ENCODE measurements at regions not wholly inside any gene's neighbourhood (a gene's known extent, or its start where the extent isn't known, plus 50 kb on each side); places are given as distances from the start of the nearest gene placed in this dataset.
"Not testable (repeated sequence)": the region's sequence is repeated elsewhere in the genome, so short reads cannot be mapped to it uniquely, and the experiment has no call there.

DNA sequence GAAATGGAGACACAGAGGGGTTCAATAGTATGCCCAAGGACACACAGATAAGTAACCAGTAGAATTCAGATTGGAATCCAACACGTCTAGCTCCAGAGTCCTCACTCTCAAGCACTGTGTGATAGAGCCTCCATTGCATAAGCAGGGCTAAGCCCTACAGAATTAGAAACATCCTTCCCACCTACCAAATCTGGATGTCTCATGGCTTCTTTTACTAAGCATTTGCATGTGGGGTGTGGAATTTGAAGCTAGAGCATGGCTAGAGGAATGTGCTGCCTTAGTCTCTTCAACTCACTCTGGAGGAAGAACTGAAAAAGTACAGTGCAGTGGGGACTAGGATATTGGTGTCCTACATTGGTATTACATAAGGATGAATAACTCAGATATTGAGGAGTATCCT lies 119.4 kb downstream of the MFAP3L start:
- H3K4me1 Mint-ChIP-seq = no peaks in the 10 kb centered on the region
- ATAC-seq (ENCODE audit: low read depth in 2 of 2) = no peak
- DNase-seq = no peak
- no peak overlapping the region for H3K4me3 ChIP-seq (ENCODE audit: low read depth, low read length)
- no peaks in the 10 kb centered on the region for H3K4me1 ChIP-seq (ENCODE audit: control insufficient read depth, insufficient read depth, low read length, poor library complexity, severe bottlenecking)
- no peaks in the 10 kb centered on the region for H3K36me3 ChIP-seq (ENCODE audit: control insufficient read depth, insufficient read depth, low read length)
- H3K9me3 ChIP-seq (ENCODE audit: control insufficient read depth in 2 of 2, low read length in 2 of 2) = no peaks in the 10 kb centered on the region
- no peak overlapping the region for H3K27ac ChIP-seq (ENCODE audit: insufficient read depth, low read length, poor library complexity, severe bottlenecking)
- peaks cover 6% of the 10 kb centered on the region for H3K27me3 Mint-ChIP-seq
- H3K27me3 ChIP-seq (ENCODE audit: control insufficient read depth, insufficient read depth, low read length) = no peaks in the 10 kb centered on the region
- peaks cover 0 to 6% (median 0%) of the 10 kb centered on the region in 7 donors for H3K9me3 Mint-ChIP-seq
- H3K36me3 Mint-ChIP-seq = no peaks in the 10 kb centered on the region
- H3K4me3 Mint-ChIP-seq = no peak overlapping the region
- H3K27ac Mint-ChIP-seq = no peak overlapping the region

DNA sequence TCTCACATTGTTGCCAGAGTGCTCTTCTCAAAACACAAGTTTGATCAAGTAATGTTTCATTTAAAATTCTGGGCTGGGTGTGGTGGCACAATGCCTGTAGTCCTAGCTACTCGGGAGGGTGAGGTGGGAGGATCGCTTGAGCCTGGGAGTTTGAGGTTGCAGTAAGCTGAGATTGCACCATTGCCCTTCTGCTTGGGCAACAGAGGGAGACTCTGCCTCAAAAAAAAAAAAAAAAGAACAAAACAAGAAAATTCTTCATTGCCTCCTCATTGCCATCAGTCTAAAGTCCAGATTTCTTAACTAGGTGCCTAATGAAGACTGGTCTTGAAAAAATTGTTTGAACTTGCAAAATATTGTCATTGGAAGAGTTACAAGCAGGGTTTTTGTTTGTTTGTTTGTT lies 120.1 kb downstream of the MFAP3L start:
- no peak overlapping the region for H3K27ac ChIP-seq (ENCODE audit: insufficient read depth, low read length, poor library complexity, severe bottlenecking)
- Mint-ChIP-seq H3K27ac (no peak overlapping the region), H3K36me3 (no peaks in the 10 kb centered on the region), H3K27me3 (peaks cover 6% of the 10 kb centered on the region), H3K9me3 (peaks cover 0 to 6% (median 0%) of the 10 kb centered on the region in 7 donors), H3K4me3 (no peak overlapping the region), H3K4me1 (no peaks in the 10 kb centered on the region)
- H3K4me3 ChIP-seq (ENCODE audit: low read depth, low read length) = no peak overlapping the region
- ATAC-seq (ENCODE audit: low read depth in 2 of 2) (no peak), DNase-seq (no peak)
- H3K27me3 ChIP-seq (ENCODE audit: control insufficient read depth, insufficient read depth, low read length) = no peaks in the 10 kb centered on the region
- H3K36me3 ChIP-seq (ENCODE audit: control insufficient read depth, insufficient read depth, low read length) = no peaks in the 10 kb centered on the region
- no peaks in the 10 kb centered on the region for H3K9me3 ChIP-seq (ENCODE audit: control insufficient read depth in 2 of 2, low read length in 2 of 2)
- H3K4me1 ChIP-seq (ENCODE audit: control insufficient read depth, insufficient read depth, low read length, poor library complexity, severe bottlenecking) = no peaks in the 10 kb centered on the region

DNA sequence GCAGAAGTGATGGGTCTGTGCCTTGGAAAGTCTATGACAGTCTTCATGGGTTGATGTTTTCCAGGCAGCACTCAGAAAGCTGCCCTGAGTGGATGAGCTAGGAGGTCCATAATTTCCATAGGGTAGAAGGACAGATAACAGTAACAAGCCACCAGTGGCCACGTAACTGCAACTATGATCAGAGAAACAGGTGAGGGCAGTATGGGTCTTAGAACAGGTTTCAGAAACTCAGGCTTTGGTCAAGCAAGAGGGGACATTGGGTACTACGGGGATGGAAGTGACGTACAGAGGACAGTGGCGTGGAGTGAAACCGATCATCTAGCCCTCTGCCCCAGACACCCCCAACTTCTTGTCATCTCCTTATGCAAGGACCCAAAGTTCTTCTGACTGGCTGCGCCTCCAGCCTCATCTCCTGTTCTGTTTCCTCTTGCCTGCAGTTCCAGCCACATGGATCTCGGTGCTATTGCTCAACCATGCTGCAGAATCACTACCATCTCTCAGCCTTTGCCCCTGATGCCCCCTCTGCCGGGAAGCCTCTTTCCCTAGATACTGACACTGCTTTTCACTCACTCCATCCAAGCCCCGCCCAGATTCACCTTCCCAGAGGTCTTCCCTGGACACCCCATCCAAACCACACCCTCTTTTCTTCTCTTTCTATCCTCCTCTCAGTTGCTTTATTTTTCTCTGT lies 123.4 kb downstream of the MFAP3L start:
- no peaks in the 10 kb centered on the region for H3K4me1 Mint-ChIP-seq
- H3K4me3 Mint-ChIP-seq = no peak overlapping the region
- H3K36me3 Mint-ChIP-seq = no peaks in the 10 kb centered on the region
- H3K4me1 ChIP-seq (ENCODE audit: control insufficient read depth, insufficient read depth, low read length, poor library complexity, severe bottlenecking) = no peaks in the 10 kb centered on the region
- ATAC-seq (ENCODE audit: low read depth in 2 of 2) (no peak), DNase-seq (no peak)
- H3K27ac Mint-ChIP-seq = no peak overlapping the region
- H3K27me3 Mint-ChIP-seq = no peaks in the 10 kb centered on the region
- H3K9me3 ChIP-seq (ENCODE audit: control insufficient read depth in 2 of 2, low read length in 2 of 2) = no peaks in the 10 kb centered on the region
- no peak overlapping the region for H3K4me3 ChIP-seq (ENCODE audit: low read depth, low read length)
- no peaks in the 10 kb centered on the region for H3K36me3 ChIP-seq (ENCODE audit: control insufficient read depth, insufficient read depth, low read length)
- H3K27ac ChIP-seq (ENCODE audit: insufficient read depth, low read length, poor library complexity, severe bottlenecking) = no peak overlapping the region
- H3K27me3 ChIP-seq (ENCODE audit: control insufficient read depth, insufficient read depth, low read length) = no peaks in the 10 kb centered on the region
- H3K9me3 Mint-ChIP-seq = peaks cover 0 to 4% (median 0%) of the 10 kb centered on the region in 7 donors

DNA sequence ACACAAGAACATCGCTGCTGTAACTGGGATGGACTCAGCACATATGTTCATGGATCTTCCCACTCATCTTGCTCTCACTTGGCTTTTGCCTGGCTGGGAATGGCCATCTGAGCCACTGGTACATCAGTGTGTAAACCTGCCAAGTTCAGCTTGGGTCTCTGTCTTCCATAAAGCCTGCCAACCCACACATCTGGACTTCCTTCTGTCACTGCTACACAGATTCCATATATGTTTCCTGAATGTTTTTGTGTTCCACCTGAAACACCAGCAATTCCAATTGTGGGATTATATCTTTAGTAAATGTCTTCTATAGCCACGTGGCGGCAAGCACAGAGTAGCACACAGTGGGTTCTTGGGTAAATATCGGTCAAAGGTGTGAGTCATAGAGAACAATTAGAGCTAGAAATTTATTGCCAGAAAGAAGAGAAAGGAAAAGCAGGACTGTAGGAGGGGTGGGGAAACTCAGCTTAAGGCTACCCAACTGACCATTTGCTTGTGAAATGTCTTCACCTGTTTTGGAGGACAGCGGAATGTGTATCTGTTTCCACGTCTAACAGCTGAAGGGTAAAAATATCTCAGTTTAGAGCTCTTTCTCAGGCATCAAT lies 125.9 kb downstream of the MFAP3L start:
- H3K4me3 ChIP-seq (ENCODE audit: low read depth, low read length) = no peak overlapping the region
- H3K36me3 ChIP-seq (ENCODE audit: control insufficient read depth, insufficient read depth, low read length) = no peaks in the 10 kb centered on the region
- H3K27ac ChIP-seq (ENCODE audit: insufficient read depth, low read length, poor library complexity, severe bottlenecking) = no peak overlapping the region
- H3K27me3 ChIP-seq (ENCODE audit: control insufficient read depth, insufficient read depth, low read length) = no peaks in the 10 kb centered on the region
- H3K4me1 ChIP-seq (ENCODE audit: control insufficient read depth, insufficient read depth, low read length, poor library complexity, severe bottlenecking) = no peaks in the 10 kb centered on the region
- no peaks in the 10 kb centered on the region for H3K9me3 ChIP-seq (ENCODE audit: control insufficient read depth in 2 of 2, low read length in 2 of 2)
- H3K4me1 Mint-ChIP-seq = no peaks in the 10 kb centered on the region
- peaks cover 0 to 4% (median 0%) of the 10 kb centered on the region in 7 donors for H3K9me3 Mint-ChIP-seq
- no peaks in the 10 kb centered on the region for H3K27me3 Mint-ChIP-seq
- ATAC-seq (ENCODE audit: low read depth in 2 of 2) (no peak), DNase-seq (no peak)
- no peaks in the 10 kb centered on the region for H3K36me3 Mint-ChIP-seq
- no peak overlapping the region for H3K27ac Mint-ChIP-seq
- H3K4me3 Mint-ChIP-seq = no peak overlapping the region

DNA sequence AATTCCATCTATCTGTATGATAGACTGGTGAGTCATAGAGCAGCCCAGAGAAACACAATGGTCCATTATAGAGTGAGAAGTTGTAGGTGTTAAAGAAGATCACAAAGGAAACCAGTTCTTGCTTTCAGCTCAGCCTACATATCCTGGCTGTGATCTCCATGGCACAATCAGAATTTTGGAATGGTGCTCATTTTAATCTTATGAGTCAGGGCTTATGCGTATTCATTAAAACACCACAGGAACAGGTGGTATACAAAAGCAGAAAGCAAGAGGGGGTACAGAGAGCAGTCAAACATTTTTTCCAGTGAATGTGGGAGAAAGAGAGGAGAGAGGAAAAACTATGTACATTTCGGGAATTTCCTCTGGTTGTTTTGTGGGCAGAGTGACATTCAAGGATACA lies 126.9 kb downstream of the MFAP3L start:
- Mint-ChIP-seq H3K27me3 (no peaks in the 10 kb centered on the region), H3K4me1 (no peaks in the 10 kb centered on the region), H3K9me3 (peaks cover 0 to 4% (median 0%) of the 10 kb centered on the region in 7 donors), H3K4me3 (no peak overlapping the region), H3K36me3 (no peaks in the 10 kb centered on the region), H3K27ac (no peak overlapping the region)
- no peak for DNase-seq
- H3K27ac ChIP-seq (ENCODE audit: insufficient read depth, low read length, poor library complexity, severe bottlenecking) = no peak overlapping the region
- H3K9me3 ChIP-seq (ENCODE audit: control insufficient read depth in 2 of 2, low read length in 2 of 2) = no peaks in the 10 kb centered on the region
- ATAC-seq (ENCODE audit: low read depth in 2 of 2) = no peak
- no peaks in the 10 kb centered on the region for H3K4me1 ChIP-seq (ENCODE audit: control insufficient read depth, insufficient read depth, low read length, poor library complexity, severe bottlenecking)
- H3K4me3 ChIP-seq (ENCODE audit: low read depth, low read length) = no peak overlapping the region
- H3K36me3 ChIP-seq (ENCODE audit: control insufficient read depth, insufficient read depth, low read length) = no peaks in the 10 kb centered on the region
- no peaks in the 10 kb centered on the region for H3K27me3 ChIP-seq (ENCODE audit: control insufficient read depth, insufficient read depth, low read length)

DNA sequence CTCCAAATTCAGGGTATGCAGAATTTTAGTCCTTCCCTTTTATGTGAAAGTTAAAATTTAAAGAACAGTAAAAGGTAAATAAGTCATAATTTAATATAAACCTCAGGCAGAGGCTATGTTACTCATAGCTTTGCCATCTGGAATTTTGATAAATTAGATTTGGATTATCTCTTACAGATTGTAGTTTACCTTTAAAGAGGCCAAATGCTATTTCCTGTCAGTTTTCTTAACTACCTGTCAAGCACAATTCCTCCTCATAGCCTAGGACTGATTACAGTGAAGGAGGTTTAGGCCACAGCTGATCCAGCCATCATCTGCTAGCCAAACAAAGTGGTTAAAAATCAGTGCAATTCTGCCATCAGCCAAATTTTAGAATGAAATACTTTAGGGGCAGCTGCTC lies 128.1 kb downstream of the MFAP3L start:
- H3K27ac ChIP-seq (ENCODE audit: insufficient read depth, low read length, poor library complexity, severe bottlenecking) = no peak overlapping the region
- H3K4me1 ChIP-seq (ENCODE audit: control insufficient read depth, insufficient read depth, low read length, poor library complexity, severe bottlenecking) = no peaks in the 10 kb centered on the region
- no peaks in the 10 kb centered on the region for H3K27me3 Mint-ChIP-seq
- H3K4me3 ChIP-seq (ENCODE audit: low read depth, low read length) = no peak overlapping the region
- no peaks in the 10 kb centered on the region for H3K4me1 Mint-ChIP-seq
- H3K27ac Mint-ChIP-seq = no peak overlapping the region
- no peak for DNase-seq
- H3K27me3 ChIP-seq (ENCODE audit: control insufficient read depth, insufficient read depth, low read length) = no peaks in the 10 kb centered on the region
- no peak overlapping the region for H3K4me3 Mint-ChIP-seq
- peaks cover 0 to 3% (median 0%) of the 10 kb centered on the region in 7 donors for H3K9me3 Mint-ChIP-seq
- no peaks in the 10 kb centered on the region for H3K36me3 ChIP-seq (ENCODE audit: control insufficient read depth, insufficient read depth, low read length)
- ATAC-seq (ENCODE audit: low read depth in 2 of 2) = no peak
- H3K9me3 ChIP-seq (ENCODE audit: control insufficient read depth in 2 of 2, low read length in 2 of 2) = no peaks in the 10 kb centered on the region
- no peaks in the 10 kb centered on the region for H3K36me3 Mint-ChIP-seq

DNA sequence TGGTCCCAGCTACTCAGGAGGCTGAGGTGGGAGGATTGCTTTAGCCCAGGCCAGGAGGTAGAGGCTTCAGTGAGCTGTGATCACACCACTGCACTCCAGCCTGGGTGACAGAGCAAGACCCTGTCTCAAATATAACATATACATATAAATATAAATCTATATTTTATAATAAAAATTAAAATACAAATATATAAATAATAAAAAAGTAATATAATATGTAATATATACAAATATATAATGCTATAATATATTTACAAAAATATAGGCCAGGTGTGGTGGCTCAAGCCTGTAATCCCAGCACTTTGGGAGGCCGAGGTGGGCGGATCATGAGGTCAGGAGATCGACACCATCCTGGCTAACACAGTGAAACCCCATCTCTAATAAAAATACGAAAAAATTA lies 131.4 kb downstream of the MFAP3L start:
- H3K9me3 ChIP-seq (ENCODE audit: control insufficient read depth in 2 of 2, low read length in 2 of 2); H3K27ac ChIP-seq (ENCODE audit: insufficient read depth, low read length, poor library complexity, severe bottlenecking); H3K4me3 Mint-ChIP-seq; H3K36me3 ChIP-seq (ENCODE audit: control insufficient read depth, insufficient read depth, low read length); DNase-seq; H3K27me3 ChIP-seq (ENCODE audit: control insufficient read depth, insufficient read depth, low read length); H3K4me1 Mint-ChIP-seq; H3K4me3 ChIP-seq (ENCODE audit: low read depth, low read length); H3K36me3 Mint-ChIP-seq; H3K27me3 Mint-ChIP-seq; ATAC-seq (ENCODE audit: low read depth in 2 of 2); H3K27ac Mint-ChIP-seq; H3K4me1 ChIP-seq (ENCODE audit: control insufficient read depth, insufficient read depth, low read length, poor library complexity, severe bottlenecking); H3K9me3 Mint-ChIP-seq: not testable (repeated sequence)

DNA sequence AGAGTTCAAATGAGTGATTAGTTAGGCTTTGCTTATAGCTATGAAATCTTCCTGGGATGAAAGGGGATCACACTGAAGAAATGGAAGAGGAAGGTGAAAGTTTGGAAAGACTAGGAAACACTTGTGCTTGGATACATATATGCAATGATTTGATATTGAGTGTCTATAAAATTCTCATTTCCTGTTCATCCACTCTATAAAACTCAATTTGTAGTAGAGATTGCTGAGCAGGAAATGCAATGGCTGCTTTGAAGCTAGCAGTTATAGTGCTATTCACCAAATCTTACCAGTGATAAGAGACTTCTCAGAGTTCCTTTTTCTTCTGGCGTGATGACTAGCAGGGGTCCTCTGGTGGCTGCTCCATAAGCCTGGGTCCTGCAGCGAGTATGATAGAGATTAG lies 128.1 kb upstream of the HPF1 start:
- no peaks in the 10 kb centered on the region for H3K36me3 Mint-ChIP-seq
- Histone ChIP-seq H3K27ac (ENCODE audit: insufficient read depth, low read length, poor library complexity, severe bottlenecking) (no peak overlapping the region), H3K4me1 (ENCODE audit: control insufficient read depth, insufficient read depth, low read length, poor library complexity, severe bottlenecking) (no peaks in the 10 kb centered on the region), H3K27me3 (ENCODE audit: control insufficient read depth, insufficient read depth, low read length) (no peaks in the 10 kb centered on the region), H3K36me3 (ENCODE audit: control insufficient read depth, insufficient read depth, low read length) (no peaks in the 10 kb centered on the region), H3K9me3 (ENCODE audit: control insufficient read depth in 2 of 2, low read length in 2 of 2) (no peaks in the 10 kb centered on the region), H3K4me3 (ENCODE audit: low read depth, low read length) (no peak overlapping the region)
- no peak for ATAC-seq (ENCODE audit: low read depth in 2 of 2)
- no peak overlapping the region for H3K4me3 Mint-ChIP-seq
- no peak overlapping the region for H3K27ac Mint-ChIP-seq
- no peak for DNase-seq
- peaks cover 0 to 6% (median 4%) of the 10 kb centered on the region in 7 donors for H3K9me3 Mint-ChIP-seq
- peaks cover 5% of the 10 kb centered on the region for H3K27me3 Mint-ChIP-seq
- H3K4me1 Mint-ChIP-seq = no peaks in the 10 kb centered on the region
